Activated naive CD4-positive, alpha-beta T cell treated with anti-CD3 and anti-CD28 coated beads, Interleukin-2, amount 50 U/mL, for 24 hours (primary cell): ENCODE measurements at regions not wholly inside any gene's neighbourhood (a gene's known extent, or its start where the extent isn't known, plus 50 kb on each side); places are given as distances from the start of the nearest gene placed in this dataset.

ENCODE experiments used
- H3K27ac Mint-ChIP-seq: one replicate; pipeline ENCODE4 v1.8.0; 2021; ENCODE audit warnings: mild to moderate bottlenecking, mixed read lengths
- H3K27me3 Mint-ChIP-seq: one replicate; pipeline ENCODE4 v1.8.0; 2021; ENCODE audit warnings: mixed read lengths
- H3K36me3 Mint-ChIP-seq: one replicate; pipeline ENCODE4 v1.8.0; 2021; ENCODE audit warnings: mixed read lengths
- H3K4me1 Mint-ChIP-seq: one replicate; pipeline ENCODE4 v1.8.0; 2021; ENCODE audit warnings: mixed read lengths
- H3K4me3 Mint-ChIP-seq: one replicate; pipeline ENCODE4 v1.8.0; 2021; ENCODE audit warnings: mild to moderate bottlenecking, mixed read lengths
- H3K9me3 Mint-ChIP-seq: one replicate; pipeline ENCODE4 v1.8.0; 2021; ENCODE audit warnings: mixed read lengths

DNA sequence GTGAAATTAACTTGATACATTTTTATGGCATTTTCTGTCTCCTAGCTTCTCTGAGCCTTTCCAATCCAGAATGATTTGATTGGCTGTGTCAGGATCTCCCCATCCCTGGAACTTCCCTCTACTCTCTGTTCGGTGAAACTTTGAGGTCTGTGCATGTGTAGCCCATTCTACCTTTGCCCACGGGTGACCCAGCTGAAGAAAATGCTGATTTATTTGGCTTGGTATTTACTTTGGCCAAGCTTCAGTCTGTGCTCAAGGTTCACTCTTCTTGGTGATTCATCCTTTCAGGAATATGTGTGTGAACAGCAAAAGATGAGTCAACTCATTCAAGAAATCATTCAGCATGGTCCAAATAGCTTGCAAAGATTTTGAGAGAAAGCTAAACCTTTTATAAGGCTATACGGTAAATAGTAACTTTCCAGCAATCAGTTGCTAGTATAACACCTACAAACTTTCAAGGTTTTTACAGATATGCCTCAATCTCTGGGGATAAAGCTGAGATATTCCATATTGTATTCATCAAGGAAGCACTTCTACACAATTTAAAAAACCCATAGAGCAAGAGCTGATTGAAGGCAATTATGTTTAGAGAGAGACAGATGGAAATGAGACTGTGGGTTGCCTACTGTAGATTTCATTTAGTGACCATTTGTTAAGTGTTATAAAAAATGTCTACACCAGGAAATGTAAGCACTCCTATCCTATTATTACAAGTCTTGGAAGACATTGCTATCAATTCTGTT lies 233.9 kb upstream of the CXXC4 start:
- no peaks in the 10 kb centered on the region for H3K4me1 Mint-ChIP-seq
- no peak overlapping the region for H3K4me3 Mint-ChIP-seq
- no peak overlapping the region for H3K27ac Mint-ChIP-seq
- H3K9me3 Mint-ChIP-seq: no peaks in the 10 kb centered on the region
- H3K36me3 Mint-ChIP-seq: no peaks in the 10 kb centered on the region
- no peaks in the 10 kb centered on the region for H3K27me3 Mint-ChIP-seq

DNA sequence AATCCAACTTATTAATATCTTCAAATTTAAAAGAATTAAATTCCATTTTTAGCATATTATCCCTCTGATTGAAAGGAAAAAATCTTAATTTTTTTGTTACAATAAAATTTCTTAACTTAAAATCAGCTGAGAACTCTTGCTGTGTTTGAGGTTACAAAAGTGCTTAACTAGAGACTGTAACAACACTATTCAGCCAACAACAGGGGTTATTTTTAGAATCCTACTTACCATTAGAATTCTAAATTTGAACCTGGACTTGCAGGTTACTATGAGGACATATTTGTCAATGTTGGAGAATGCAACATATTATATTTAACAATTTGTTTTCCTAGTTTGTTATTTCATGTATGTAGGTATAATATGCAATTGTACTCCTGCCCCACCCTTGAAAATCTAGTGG lies 238.1 kb upstream of the CXXC4 start:
- Mint-ChIP-seq H3K27ac (no peak overlapping the region), H3K4me1 (no peaks in the 10 kb centered on the region), H3K36me3 (no peaks in the 10 kb centered on the region), H3K9me3 (no peaks in the 10 kb centered on the region), H3K27me3 (peaks cover 4% of the 10 kb centered on the region), H3K4me3 (no peak overlapping the region)

DNA sequence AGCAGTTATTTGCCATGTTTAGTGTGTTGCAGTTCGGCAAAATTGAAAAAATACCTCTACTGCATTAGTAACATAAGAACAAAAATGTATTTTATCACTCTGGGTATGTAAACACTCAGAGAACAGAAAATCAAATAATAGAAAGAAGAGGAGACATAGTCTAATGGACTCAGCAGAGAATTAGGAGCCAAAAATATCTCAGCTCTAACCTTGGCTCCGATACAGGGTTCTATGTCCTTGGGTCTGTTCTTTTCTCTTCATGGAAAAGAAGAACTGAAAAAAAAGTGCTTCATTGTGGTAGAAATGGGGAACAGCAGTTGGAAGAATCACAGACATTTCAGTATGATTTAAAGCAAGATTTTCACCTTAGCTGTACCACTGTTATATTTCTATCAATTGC lies 240.5 kb upstream of the CXXC4 start:
- no peaks in the 10 kb centered on the region for H3K36me3 Mint-ChIP-seq
- no peaks in the 10 kb centered on the region for H3K9me3 Mint-ChIP-seq
- no peak overlapping the region for H3K27ac Mint-ChIP-seq
- H3K4me1 Mint-ChIP-seq: no peaks in the 10 kb centered on the region
- H3K4me3 Mint-ChIP-seq: no peak overlapping the region
- H3K27me3 Mint-ChIP-seq: peaks cover 4% of the 10 kb centered on the region

DNA sequence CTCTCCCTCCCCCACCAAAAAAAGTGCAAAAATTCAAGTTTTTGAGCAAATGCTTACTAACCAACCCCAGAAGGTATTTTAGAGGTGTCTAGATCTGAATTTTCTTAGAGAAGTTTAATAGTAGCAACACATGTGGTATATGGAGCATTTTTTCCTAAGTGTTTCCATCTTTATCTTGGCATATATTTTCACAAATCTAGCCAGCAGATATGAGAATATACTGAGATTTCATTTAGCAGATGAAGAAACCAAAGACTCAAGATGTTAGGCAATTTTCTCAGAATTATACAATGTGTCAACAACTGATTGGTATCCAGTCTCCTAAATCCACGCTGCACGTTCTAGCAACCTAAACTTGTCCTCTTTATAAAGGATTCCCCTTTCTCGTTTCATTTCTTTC lies 245.5 kb upstream of the CXXC4 start:
- Mint-ChIP-seq H3K4me3 (no peak overlapping the region), H3K27me3 (peaks cover 4% of the 10 kb centered on the region), H3K27ac (no peak overlapping the region), H3K9me3 (no peaks in the 10 kb centered on the region), H3K4me1 (no peaks in the 10 kb centered on the region), H3K36me3 (no peaks in the 10 kb centered on the region)

DNA sequence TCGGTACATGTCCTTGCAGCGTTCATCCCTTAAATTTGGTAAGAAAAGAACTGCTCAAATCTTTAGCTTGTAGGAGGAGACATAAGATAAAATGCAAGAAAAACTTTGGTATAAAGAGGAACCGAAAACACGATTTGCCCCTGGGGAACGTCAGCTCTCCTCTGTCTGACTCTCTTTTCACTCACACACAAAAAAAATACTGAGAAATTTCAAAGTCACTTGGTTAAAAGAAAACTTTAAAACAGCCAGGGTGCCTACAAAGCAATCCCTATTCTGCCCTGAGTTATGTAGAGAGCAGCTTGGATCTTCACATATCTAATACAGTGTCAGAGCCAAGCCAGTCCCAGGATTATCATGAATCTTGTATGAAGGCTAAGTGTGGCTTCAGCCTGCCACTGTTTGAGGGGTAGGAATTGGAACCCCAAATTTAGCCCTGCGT lies 248.5 kb upstream of the CXXC4 start:
- H3K36me3 Mint-ChIP-seq: no peaks in the 10 kb centered on the region
- no peaks in the 10 kb centered on the region for H3K9me3 Mint-ChIP-seq
- no peak overlapping the region for H3K4me3 Mint-ChIP-seq
- no peak overlapping the region for H3K27ac Mint-ChIP-seq
- no peaks in the 10 kb centered on the region for H3K4me1 Mint-ChIP-seq
- H3K27me3 Mint-ChIP-seq: no peaks in the 10 kb centered on the region

DNA sequence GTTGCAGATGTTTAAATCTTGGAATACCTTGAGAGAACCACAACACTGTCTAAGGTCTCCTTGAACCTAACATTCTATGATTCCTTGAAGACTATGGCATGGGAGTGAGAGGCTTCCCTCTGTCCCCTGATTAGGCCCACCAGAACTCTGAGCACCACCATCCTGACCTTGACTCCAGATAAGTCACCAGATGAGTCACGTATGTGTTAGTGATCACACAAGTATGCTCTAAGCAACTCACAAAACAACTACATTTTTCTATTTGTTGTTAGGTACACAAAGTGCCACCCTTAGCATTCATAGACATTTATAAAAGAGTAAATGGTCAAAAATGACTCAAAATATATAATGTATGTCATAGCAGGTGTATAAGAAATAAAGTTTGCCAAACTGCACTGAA lies 252.9 kb upstream of the CXXC4 start:
- H3K4me3 Mint-ChIP-seq: no peak overlapping the region
- no peaks in the 10 kb centered on the region for H3K27me3 Mint-ChIP-seq
- no peaks in the 10 kb centered on the region for H3K9me3 Mint-ChIP-seq
- no peak overlapping the region for H3K27ac Mint-ChIP-seq
- no peaks in the 10 kb centered on the region for H3K36me3 Mint-ChIP-seq
- H3K4me1 Mint-ChIP-seq: no peaks in the 10 kb centered on the region

DNA sequence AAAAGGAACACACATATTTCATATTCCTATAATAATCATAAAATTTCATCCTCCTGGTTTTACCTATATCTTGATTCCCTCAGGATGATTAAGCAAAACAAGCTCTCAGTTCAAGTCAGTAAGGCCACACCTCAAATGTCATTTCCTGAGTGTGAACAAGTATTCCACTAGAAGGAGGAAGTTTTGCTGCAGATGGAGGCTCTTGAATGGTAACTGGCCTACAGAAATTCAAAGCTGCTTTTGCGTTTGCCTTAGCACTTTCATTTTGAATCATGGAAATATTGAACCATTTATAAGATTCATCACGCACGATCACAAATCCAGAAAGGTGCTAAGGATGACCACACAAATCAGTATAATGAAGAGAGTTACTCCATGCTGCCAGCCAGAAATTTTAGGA lies 254.4 kb upstream of the CXXC4 start:
- Mint-ChIP-seq H3K27me3 (no peaks in the 10 kb centered on the region), H3K27ac (no peak overlapping the region), H3K9me3 (no peaks in the 10 kb centered on the region), H3K4me3 (no peak overlapping the region), H3K36me3 (no peaks in the 10 kb centered on the region), H3K4me1 (no peaks in the 10 kb centered on the region)

DNA sequence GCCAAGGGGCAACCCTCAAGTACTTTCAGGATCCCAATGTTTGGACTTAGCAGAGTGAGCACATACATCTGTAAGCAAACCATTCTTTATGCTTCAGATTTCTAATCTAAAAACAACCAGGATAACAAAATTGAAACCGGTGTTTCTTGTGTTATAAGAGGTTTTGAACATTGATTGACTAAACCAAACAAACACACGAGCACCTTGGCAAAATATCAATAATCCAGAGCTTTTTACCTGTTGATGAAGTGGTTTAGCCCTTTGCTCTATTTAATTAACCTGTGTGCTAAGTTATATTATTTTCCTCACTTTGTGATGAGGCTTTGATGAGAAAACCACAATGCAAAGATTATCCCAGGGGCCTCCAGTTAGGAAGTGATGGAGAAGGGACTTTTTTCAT lies 255.3 kb upstream of the CXXC4 start:
- no peaks in the 10 kb centered on the region for H3K27me3 Mint-ChIP-seq
- H3K27ac Mint-ChIP-seq: no peak overlapping the region
- no peaks in the 10 kb centered on the region for H3K9me3 Mint-ChIP-seq
- no peaks in the 10 kb centered on the region for H3K4me1 Mint-ChIP-seq
- H3K4me3 Mint-ChIP-seq: no peak overlapping the region
- H3K36me3 Mint-ChIP-seq: no peaks in the 10 kb centered on the region

DNA sequence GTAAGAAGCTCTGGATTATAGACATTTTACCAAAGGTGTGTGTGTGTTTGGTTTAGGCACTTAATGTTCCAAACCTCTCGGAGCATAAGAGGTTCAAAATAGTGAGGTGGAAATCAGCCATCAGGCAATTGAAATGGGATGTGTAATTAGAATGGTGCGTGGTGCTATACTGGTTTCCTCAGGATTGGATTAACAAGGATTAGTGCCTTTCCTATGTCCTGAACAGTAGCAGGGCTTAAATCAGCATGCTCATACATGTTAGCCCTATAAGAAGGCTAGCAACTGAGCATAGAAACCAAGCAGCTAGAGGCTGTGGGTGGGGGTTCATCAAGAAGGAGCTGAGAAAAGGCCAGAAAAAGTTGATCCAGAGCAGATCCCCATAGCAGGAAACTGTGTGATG lies 256.8 kb upstream of the CXXC4 start:
- no peaks in the 10 kb centered on the region for H3K36me3 Mint-ChIP-seq
- H3K4me1 Mint-ChIP-seq: no peaks in the 10 kb centered on the region
- H3K9me3 Mint-ChIP-seq: no peaks in the 10 kb centered on the region
- no peak overlapping the region for H3K27ac Mint-ChIP-seq
- H3K4me3 Mint-ChIP-seq: no peak overlapping the region
- no peaks in the 10 kb centered on the region for H3K27me3 Mint-ChIP-seq

DNA sequence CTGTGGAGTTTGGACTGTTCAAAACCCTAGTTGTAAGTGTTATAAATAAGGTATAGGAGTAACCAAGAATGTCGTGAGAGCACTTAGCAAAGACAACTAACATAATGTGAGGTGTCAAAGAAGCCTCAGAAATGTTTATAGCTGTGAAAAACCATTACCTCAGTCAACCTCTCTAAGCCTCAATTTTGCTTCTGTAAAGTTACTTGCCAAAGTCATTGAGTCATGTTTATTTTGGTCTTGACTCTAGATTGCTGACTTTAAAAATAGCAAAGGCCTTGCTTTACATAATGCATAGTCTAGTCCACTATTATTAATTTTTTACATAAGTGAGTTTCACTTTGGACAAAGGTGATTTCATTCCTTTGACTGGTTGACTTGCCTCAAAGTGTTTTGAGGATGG lies 257.6 kb upstream of the CXXC4 start:
- Mint-ChIP-seq H3K36me3 (no peaks in the 10 kb centered on the region), H3K4me1 (no peaks in the 10 kb centered on the region), H3K9me3 (no peaks in the 10 kb centered on the region), H3K27me3 (no peaks in the 10 kb centered on the region), H3K4me3 (no peak overlapping the region), H3K27ac (no peak overlapping the region)

DNA sequence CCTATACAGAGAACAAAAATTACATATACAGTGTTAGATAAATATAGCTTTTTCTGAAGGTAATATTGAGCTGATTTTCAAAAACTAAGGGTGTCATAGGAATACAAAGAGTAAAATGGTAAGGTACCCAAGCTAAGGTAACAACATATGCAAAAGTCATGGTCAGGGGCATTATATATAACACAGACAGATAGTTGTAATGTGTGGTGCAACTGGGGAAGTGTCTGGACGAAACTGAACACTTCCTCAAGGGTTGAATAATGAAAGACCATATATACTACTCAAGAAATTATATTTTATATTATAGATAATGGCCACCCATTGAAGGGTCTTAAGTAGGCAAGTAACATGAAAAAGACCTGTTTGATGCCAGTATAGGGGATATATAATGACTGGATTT lies 262.1 kb upstream of the CXXC4 start:
- H3K4me1 Mint-ChIP-seq: no peaks in the 10 kb centered on the region
- no peak overlapping the region for H3K4me3 Mint-ChIP-seq

DNA sequence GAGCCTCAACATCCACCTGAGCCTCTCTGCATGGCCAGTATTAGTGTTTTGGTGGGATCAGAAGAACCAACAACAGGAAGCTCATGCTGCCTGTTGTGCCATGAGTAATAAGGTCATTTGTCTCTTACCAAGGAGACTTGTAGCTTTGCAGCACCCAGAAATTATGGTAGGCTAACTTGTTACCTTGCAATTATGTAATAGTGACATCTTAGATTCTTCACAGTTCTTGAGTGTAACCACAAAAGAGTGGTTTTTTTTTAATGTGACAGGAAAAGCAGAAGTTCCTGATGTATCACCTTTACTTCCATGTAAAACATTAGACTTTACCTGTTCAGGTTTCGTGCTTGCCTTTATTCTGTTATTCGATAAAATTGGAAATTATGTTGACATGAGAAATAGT lies 263.9 kb upstream of the CXXC4 start:
- Mint-ChIP-seq H3K27me3 (peaks cover 3% of the 10 kb centered on the region), H3K4me1 (no peaks in the 10 kb centered on the region), H3K4me3 (no peak overlapping the region), H3K27ac (no peak overlapping the region), H3K9me3 (peaks cover 5% of the 10 kb centered on the region), H3K36me3 (no peaks in the 10 kb centered on the region)

More for the DNA sequence above, 262.1 kb upstream of the CXXC4 start:
- Mint-ChIP-seq H3K27ac (no peak overlapping the region), H3K27me3 (peaks cover 3% of the 10 kb centered on the region), H3K9me3 (peaks cover 5% of the 10 kb centered on the region), H3K36me3 (no peaks in the 10 kb centered on the region)

DNA sequence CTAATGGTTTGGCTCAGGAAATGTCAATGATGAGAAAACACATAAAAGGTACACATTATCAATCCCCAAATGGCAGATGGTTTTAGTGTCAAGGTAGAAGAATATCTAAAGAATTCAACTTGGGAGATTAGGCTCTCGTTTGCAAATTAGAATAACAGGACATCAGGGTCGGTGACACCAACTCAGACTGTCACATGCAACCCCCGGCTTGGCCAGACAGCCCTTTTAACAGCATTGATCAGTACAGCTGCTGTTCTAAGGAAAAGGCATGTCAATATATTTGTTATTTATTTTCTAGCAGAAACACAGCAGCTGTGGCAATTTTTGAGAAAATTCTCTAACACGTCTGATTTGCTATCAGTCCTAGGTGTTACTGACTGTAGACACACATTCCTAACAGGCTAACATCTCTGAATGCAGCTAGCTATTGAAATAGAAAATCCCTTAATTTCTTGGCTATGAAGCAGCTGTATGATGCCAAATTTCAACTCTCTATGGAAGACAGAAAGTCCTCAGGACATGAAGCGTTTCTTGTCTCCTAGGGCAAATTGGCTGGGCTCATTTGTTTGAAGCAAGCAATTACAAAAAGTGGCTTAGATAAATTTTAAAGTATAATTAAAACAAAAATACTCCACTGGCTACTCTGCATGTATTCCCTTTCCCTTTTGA lies 269.0 kb upstream of the CXXC4 start:
- Mint-ChIP-seq H3K4me3 (no peak overlapping the region), H3K4me1 (no peaks in the 10 kb centered on the region), H3K9me3 (peaks cover 5% of the 10 kb centered on the region), H3K36me3 (no peaks in the 10 kb centered on the region), H3K27me3 (peaks cover 3% of the 10 kb centered on the region), H3K27ac (no peak overlapping the region)

DNA sequence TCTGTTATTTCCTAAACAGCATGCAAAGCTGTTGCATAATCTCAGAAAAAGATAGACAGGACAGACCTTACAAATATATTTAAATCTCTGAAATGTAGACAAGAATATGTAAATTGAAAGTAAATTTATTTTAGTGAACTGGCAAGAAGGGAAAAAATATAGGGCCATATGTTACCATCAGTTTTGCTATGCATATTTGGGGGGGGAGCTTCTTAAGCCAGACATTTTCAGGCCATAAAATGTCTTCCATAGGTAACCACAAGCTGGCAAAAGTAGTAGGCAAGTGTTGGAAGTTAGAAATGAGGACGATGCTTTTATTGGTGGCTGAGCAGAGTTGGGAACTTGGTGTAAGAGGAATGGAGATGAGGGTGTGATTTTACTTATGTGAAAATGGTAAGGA lies 272.0 kb upstream of the CXXC4 start:
- Mint-ChIP-seq H3K9me3 (no peaks in the 10 kb centered on the region), H3K27ac (no peak overlapping the region), H3K4me3 (no peak overlapping the region), H3K4me1 (no peaks in the 10 kb centered on the region), H3K36me3 (no peaks in the 10 kb centered on the region), H3K27me3 (no peaks in the 10 kb centered on the region)

DNA sequence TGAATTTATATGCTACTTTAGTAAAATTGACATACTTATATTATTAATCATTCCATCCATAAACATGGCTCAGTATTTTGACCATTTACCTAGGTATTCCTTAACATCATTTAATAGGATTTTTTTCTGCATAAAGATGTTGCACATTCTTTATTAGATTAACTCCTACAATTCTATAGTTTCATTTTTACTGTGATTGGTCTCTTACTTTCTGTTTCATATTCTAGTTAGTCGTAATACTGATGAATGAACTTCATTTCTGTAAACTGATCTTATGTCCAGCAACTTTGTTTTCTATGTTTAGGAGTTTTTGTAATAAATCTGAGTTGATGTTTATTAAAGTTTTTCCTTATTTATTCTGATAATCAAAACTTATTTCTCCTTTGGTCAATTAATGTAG lies 278.2 kb upstream of the CXXC4 start:
- Mint-ChIP-seq H3K27ac (no peak overlapping the region), H3K4me3 (peak overlapping the region; percentile 8), H3K36me3 (no peaks in the 10 kb centered on the region), H3K27me3 (no peaks in the 10 kb centered on the region), H3K9me3 (no peaks in the 10 kb centered on the region), H3K4me1 (peaks cover 9% of the 10 kb centered on the region)

DNA sequence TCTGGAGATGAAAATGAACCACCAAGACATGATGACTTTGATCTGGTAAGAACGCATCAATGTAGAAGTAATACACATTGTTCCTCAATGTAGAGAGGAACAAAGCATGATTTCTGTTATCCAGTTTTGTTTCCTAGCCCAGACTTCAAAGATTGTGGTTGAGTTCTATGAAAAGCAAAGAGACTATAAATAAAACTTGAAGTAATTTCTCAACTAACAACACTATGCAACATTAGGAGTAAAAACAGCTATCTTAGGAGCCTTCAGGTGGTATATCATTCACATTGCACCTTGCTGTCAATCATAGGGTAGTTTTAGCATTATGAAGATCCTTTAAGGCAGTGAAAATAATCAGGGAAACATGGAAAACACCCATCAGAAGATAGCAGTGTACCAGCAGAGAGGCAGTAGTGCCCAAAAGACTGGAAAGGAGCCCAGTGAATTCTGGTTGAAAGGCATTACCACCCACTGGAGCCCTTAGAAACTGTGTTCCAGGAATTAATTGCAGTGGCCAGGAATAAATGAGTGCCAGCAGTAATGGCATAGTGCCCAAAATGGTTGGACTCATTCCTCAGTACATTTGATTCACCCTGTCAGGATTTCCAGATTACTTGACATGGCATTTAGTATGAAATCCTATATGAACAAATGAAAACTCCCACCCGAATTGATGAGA lies 300.7 kb upstream of the CXXC4 start:
- H3K4me1 Mint-ChIP-seq: no peaks in the 10 kb centered on the region
- H3K4me3 Mint-ChIP-seq: no peak overlapping the region
- no peaks in the 10 kb centered on the region for H3K27me3 Mint-ChIP-seq
- H3K36me3 Mint-ChIP-seq: no peaks in the 10 kb centered on the region
- H3K27ac Mint-ChIP-seq: no peak overlapping the region
- H3K9me3 Mint-ChIP-seq: peaks cover 2% of the 10 kb centered on the region
